Dendritic cell treated with granulocyte-macrophage colony-stimulating factor and Interleukin-4, amounts not matched to agents 40 ng/mL and 50 ng/mL, for 4 days (primary cell): ENCODE measurements at regions not wholly inside any gene's neighbourhood (a gene's known extent, or its start where the extent isn't known, plus 50 kb on each side); places are given as distances from the start of the nearest gene placed in this dataset.

Experiments used
- H3K27ac Mint-ChIP-seq: one replicate; pipeline ENCODE4 v1.8.0; 2022; ENCODE audit warnings: mild to moderate bottlenecking, mixed read lengths
- H3K27me3 Mint-ChIP-seq: one replicate; pipeline ENCODE4 v1.8.0; 2022; ENCODE audit warnings: mild to moderate bottlenecking, mixed read lengths
- H3K36me3 Mint-ChIP-seq: one replicate; pipeline ENCODE4 v1.8.0; 2022; ENCODE audit warnings: low read depth, mixed read lengths
- H3K4me1 Mint-ChIP-seq: one replicate; pipeline ENCODE4 v1.8.0; 2022; ENCODE audit warnings: low read depth, mixed read lengths
- H3K4me3 Mint-ChIP-seq: one replicate; pipeline ENCODE4 v1.8.0; 2022; ENCODE audit warnings: mild to moderate bottlenecking, moderate library complexity, mixed read lengths
- H3K9me3 Mint-ChIP-seq: one replicate; pipeline ENCODE4 v1.8.0; 2022; ENCODE audit warnings: mixed read lengths
- intact Hi-C: fragments of 100-400 bp; cut with micrococcal nuclease; formaldehyde crosslinking; loops from one replicate; pipeline ENCODE4 v1.15.0; 2022

- no peaks in the 10 kb centered on the region for H3K27me3 Mint-ChIP-seq
- no peak overlapping the region for H3K4me3 Mint-ChIP-seq
- no peaks in the 10 kb centered on the region for H3K36me3 Mint-ChIP-seq
- intact Hi-C loops = no loop called here
- H3K27ac Mint-ChIP-seq = no peak overlapping the region
- no peaks in the 10 kb centered on the region for H3K9me3 Mint-ChIP-seq
- H3K4me1 Mint-ChIP-seq = no peaks in the 10 kb centered on the region
Observed at GRCh38 chr16:8254405-8254804, 335.9 kb downstream of the TMEM114 start.

- Mint-ChIP-seq H3K36me3 (no peaks in the 10 kb centered on the region), H3K9me3 (no peaks in the 10 kb centered on the region), H3K27me3 (no peaks in the 10 kb centered on the region), H3K4me1 (no peaks in the 10 kb centered on the region), H3K4me3 (no peak overlapping the region), H3K27ac (no peak overlapping the region)
- intact Hi-C loops = no loop called here
Observed at GRCh38 chr16:8253718-8254117, 336.6 kb downstream of the TMEM114 start.

GRCh38 chr16:8251727-8252126 is 338.6 kb downstream of the TMEM114 start:
- Mint-ChIP-seq H3K27ac (no peak overlapping the region), H3K27me3 (no peaks in the 10 kb centered on the region), H3K9me3 (no peaks in the 10 kb centered on the region), H3K4me1 (no peaks in the 10 kb centered on the region), H3K36me3 (no peaks in the 10 kb centered on the region), H3K4me3 (no peak overlapping the region)
- intact Hi-C loops = no loop called here

- H3K36me3 Mint-ChIP-seq = no peaks in the 10 kb centered on the region
- no peak overlapping the region for H3K4me3 Mint-ChIP-seq
- H3K9me3 Mint-ChIP-seq = no peaks in the 10 kb centered on the region
- no peak overlapping the region for H3K27ac Mint-ChIP-seq
- no peaks in the 10 kb centered on the region for H3K4me1 Mint-ChIP-seq
- no peaks in the 10 kb centered on the region for H3K27me3 Mint-ChIP-seq
- intact Hi-C loops = no loop called here
Observed at GRCh38 chr16:8251298-8251697, 339.0 kb downstream of the TMEM114 start.

- no peaks in the 10 kb centered on the region for H3K9me3 Mint-ChIP-seq
- no peaks in the 10 kb centered on the region for H3K27me3 Mint-ChIP-seq
- no peaks in the 10 kb centered on the region for H3K36me3 Mint-ChIP-seq
- H3K4me3 Mint-ChIP-seq = no peak overlapping the region
- no peak overlapping the region for H3K27ac Mint-ChIP-seq
- intact Hi-C loops = no loop called here
- no peaks in the 10 kb centered on the region for H3K4me1 Mint-ChIP-seq
Observed at GRCh38 chr16:8247993-8248392, 342.3 kb downstream of the TMEM114 start.

- Mint-ChIP-seq H3K9me3 (no peaks in the 10 kb centered on the region), H3K4me3 (no peak overlapping the region), H3K4me1 (no peaks in the 10 kb centered on the region), H3K27me3 (no peaks in the 10 kb centered on the region), H3K36me3 (no peaks in the 10 kb centered on the region), H3K27ac (no peak overlapping the region)
- intact Hi-C loops = no loop called here
Observed at GRCh38 chr16:8243981-8244380, 346.3 kb downstream of the TMEM114 start.

- H3K36me3 Mint-ChIP-seq = no peaks in the 10 kb centered on the region
- no peaks in the 10 kb centered on the region for H3K27me3 Mint-ChIP-seq
- no peak overlapping the region for H3K27ac Mint-ChIP-seq
- H3K9me3 Mint-ChIP-seq = no peaks in the 10 kb centered on the region
- no peaks in the 10 kb centered on the region for H3K4me1 Mint-ChIP-seq
- H3K4me3 Mint-ChIP-seq = no peak overlapping the region
- intact Hi-C loops = no loop called here
Observed at GRCh38 chr16:8241408-8241807, 348.9 kb downstream of the TMEM114 start.

GRCh38 chr16:8239443-8239842 is 350.9 kb downstream of the TMEM114 start:
- Mint-ChIP-seq H3K36me3 (no peaks in the 10 kb centered on the region), H3K4me3 (no peak overlapping the region), H3K9me3 (no peaks in the 10 kb centered on the region), H3K27me3 (no peaks in the 10 kb centered on the region), H3K4me1 (no peaks in the 10 kb centered on the region), H3K27ac (no peak overlapping the region)
- intact Hi-C loops = no loop called here

GRCh38 chr16:8237452-8237851 is 352.9 kb downstream of the TMEM114 start:
- no peaks in the 10 kb centered on the region for H3K9me3 Mint-ChIP-seq
- no peaks in the 10 kb centered on the region for H3K4me1 Mint-ChIP-seq
- intact Hi-C loops = no loop called here
- no peaks in the 10 kb centered on the region for H3K36me3 Mint-ChIP-seq
- no peak overlapping the region for H3K4me3 Mint-ChIP-seq
- H3K27me3 Mint-ChIP-seq = no peaks in the 10 kb centered on the region
- no peak overlapping the region for H3K27ac Mint-ChIP-seq

GRCh38 chr16:8236816-8237215 is 353.5 kb downstream of the TMEM114 start:
- H3K4me1 Mint-ChIP-seq = no peaks in the 10 kb centered on the region
- intact Hi-C loops = no loop called here
- H3K27ac Mint-ChIP-seq = no peak overlapping the region

GRCh38 chr16:8230497-8230896 is 359.8 kb downstream of the TMEM114 start:
- Mint-ChIP-seq H3K4me3 (no peak overlapping the region), H3K27ac (no peak overlapping the region), H3K9me3 (no peaks in the 10 kb centered on the region), H3K4me1 (no peaks in the 10 kb centered on the region), H3K36me3 (no peaks in the 10 kb centered on the region), H3K27me3 (no peaks in the 10 kb centered on the region)
- intact Hi-C loops = no loop called here

More at GRCh38 chr16:8236816-8237215, 353.5 kb downstream of the TMEM114 start:
- H3K9me3 Mint-ChIP-seq = no peaks in the 10 kb centered on the region
- no peaks in the 10 kb centered on the region for H3K27me3 Mint-ChIP-seq
- no peak overlapping the region for H3K4me3 Mint-ChIP-seq
- no peaks in the 10 kb centered on the region for H3K36me3 Mint-ChIP-seq

GRCh38 chr16:8229011-8229520 is 361.2 kb downstream of the TMEM114 start:
- H3K9me3 Mint-ChIP-seq = no peaks in the 10 kb centered on the region

GRCh38 chr16:8217201-8217600 is 373.1 kb downstream of the TMEM114 start:
- H3K9me3 Mint-ChIP-seq = no peaks in the 10 kb centered on the region
- no peaks in the 10 kb centered on the region for H3K27me3 Mint-ChIP-seq
- H3K4me3 Mint-ChIP-seq = no peak overlapping the region
- intact Hi-C loops = no loop called here
- H3K4me1 Mint-ChIP-seq = no peaks in the 10 kb centered on the region
- H3K36me3 Mint-ChIP-seq = no peaks in the 10 kb centered on the region
- H3K27ac Mint-ChIP-seq = no peak overlapping the region

More at GRCh38 chr16:8229011-8229520, 361.2 kb downstream of the TMEM114 start:
- Mint-ChIP-seq H3K27me3 (no peaks in the 10 kb centered on the region), H3K36me3 (no peaks in the 10 kb centered on the region), H3K4me3 (no peak overlapping the region), H3K27ac (no peak overlapping the region), H3K4me1 (no peaks in the 10 kb centered on the region)
- intact Hi-C loops = no loop called here

GRCh38 chr16:8204769-8205168 is 385.5 kb downstream of the TMEM114 start:
- Mint-ChIP-seq H3K27ac (no peak overlapping the region), H3K9me3 (peaks cover 18% of the 10 kb centered on the region), H3K27me3 (no peaks in the 10 kb centered on the region), H3K4me3 (no peak overlapping the region), H3K4me1 (no peaks in the 10 kb centered on the region), H3K36me3 (no peaks in the 10 kb centered on the region)
- intact Hi-C loops = no loop called here

- Mint-ChIP-seq H3K27me3 (no peaks in the 10 kb centered on the region), H3K27ac (no peak overlapping the region), H3K4me1 (no peaks in the 10 kb centered on the region), H3K9me3 (peaks cover 18% of the 10 kb centered on the region), H3K4me3 (no peak overlapping the region), H3K36me3 (no peaks in the 10 kb centered on the region)
- intact Hi-C loops = no loop called here
Observed at GRCh38 chr16:8204096-8204495, 386.2 kb downstream of the TMEM114 start.
